ENCODE measurements at regions not wholly inside any gene's neighbourhood (a gene's known extent, or its start where the extent isn't known, plus 50 kb on each side); places are given as distances from the start of the nearest gene placed in this dataset.

GRCh38 chrX:106401965-106402559, 209.7 kb upstream of the RADX start:
- H3K14ac ChIP-seq (ENCODE audit: low read length in 2 of 2) = no peak overlapping the region
- no peak overlapping the region for H3K9ac ChIP-seq (ENCODE audit: low read length)
- peaks cover 0 to 37% of the 10 kb centered on the region in 2 experiments for H3K27me3 ChIP-seq (ENCODE audit: control insufficient read depth in 1 of 2, insufficient read depth in 1 of 2, low read length in 2 of 2)
- no peaks in the 10 kb centered on the region for H3K79me1 ChIP-seq (replicated peaks; ENCODE audit: low read length, poor library complexity, severe bottlenecking)
- H3K23ac ChIP-seq (ENCODE audit: low read length in 2 of 2) = no peak overlapping the region
- H3K4me1 ChIP-seq (ENCODE audit: control insufficient read depth, insufficient read depth, low read depth, low read length) = no peaks in the 10 kb centered on the region
- no peak overlapping the region for H3K27ac ChIP-seq (ENCODE audit: low read length, poor library complexity, severe bottlenecking)
- no peak overlapping the region for H4K91ac ChIP-seq (ENCODE audit: low read length)
- no peaks in the 10 kb centered on the region for H3K9me3 ChIP-seq (ENCODE audit: control insufficient read depth, low read length)
- no peak overlapping the region for H3K4me3 ChIP-seq (ENCODE audit: insufficient read depth in 1 of 2, low read depth in 1 of 2, low read length in 2 of 2)
- no peak overlapping the region for H2BK12ac ChIP-seq (ENCODE audit: low read length in 2 of 2)
- no peak overlapping the region for H2AFZ ChIP-seq (ENCODE audit: low read depth, low read length)
- H4K8ac ChIP-seq (ENCODE audit: low read length) = no peak overlapping the region
- no peak overlapping the region for H2BK120ac ChIP-seq (ENCODE audit: low read depth, low read length)
- DNase-seq = no peak
- H2AK5ac ChIP-seq (ENCODE audit: low read length, severe bottlenecking) = no peak overlapping the region
- H3K18ac ChIP-seq (ENCODE audit: low read depth in 1 of 2, low read length in 2 of 2) = no peak overlapping the region
- H3K4ac ChIP-seq (ENCODE audit: low read depth in 1 of 2, low read length in 2 of 2) = no peak overlapping the region
- H2BK5ac ChIP-seq (ENCODE audit: low read depth, low read length, poor library complexity, severe bottlenecking) = no peak overlapping the region
- no peaks in the 10 kb centered on the region for H3K36me3 ChIP-seq (ENCODE audit: control insufficient read depth in 1 of 2, insufficient read depth in 2 of 2, low read depth in 1 of 2, low read length in 2 of 2)
- no peak overlapping the region for H2BK15ac ChIP-seq (ENCODE audit: low read depth, poor library complexity, severe bottlenecking)
- no peak overlapping the region for H3K4me2 ChIP-seq (ENCODE audit: low read length, poor library complexity, severe bottlenecking)
- WGBS = 73% methylated on average over 1 of the region's 10 CpGs

GRCh38 chrX:106404512-106404911, 207.3 kb upstream of the RADX start:
- Histone ChIP-seq H3K9me3 (ENCODE audit: control insufficient read depth, low read length) (no peaks in the 10 kb centered on the region), H3K18ac (ENCODE audit: low read depth in 1 of 2, low read length in 2 of 2) (no peak overlapping the region), H4K91ac (ENCODE audit: low read length) (no peak overlapping the region), H2BK120ac (ENCODE audit: low read depth, low read length) (no peak overlapping the region), H3K27me3 (ENCODE audit: control insufficient read depth in 1 of 2, insufficient read depth in 1 of 2, low read length in 2 of 2) (peaks cover 0 to 29% of the 10 kb centered on the region in 2 experiments), H2AFZ (ENCODE audit: low read depth, low read length) (no peak overlapping the region), H4K8ac (ENCODE audit: low read length) (no peak overlapping the region), H2BK15ac (ENCODE audit: low read depth, poor library complexity, severe bottlenecking) (no peak overlapping the region), H3K14ac (ENCODE audit: low read length in 2 of 2) (no peak overlapping the region), H3K4me3 (ENCODE audit: insufficient read depth in 1 of 2, low read depth in 1 of 2, low read length in 2 of 2) (no peak overlapping the region), H2AK5ac (ENCODE audit: low read length, severe bottlenecking) (no peak overlapping the region), H3K79me1 (replicated peaks; ENCODE audit: low read length, poor library complexity, severe bottlenecking) (no peaks in the 10 kb centered on the region), H3K27ac (ENCODE audit: low read length, poor library complexity, severe bottlenecking) (no peak overlapping the region), H2BK12ac (ENCODE audit: low read length in 2 of 2) (no peak overlapping the region), H3K36me3 (ENCODE audit: control insufficient read depth in 1 of 2, insufficient read depth in 2 of 2, low read depth in 1 of 2, low read length in 2 of 2) (no peaks in the 10 kb centered on the region), H3K4ac (ENCODE audit: low read depth in 1 of 2, low read length in 2 of 2) (no peak overlapping the region), H3K4me2 (ENCODE audit: low read length, poor library complexity, severe bottlenecking) (no peak overlapping the region), H2BK5ac (ENCODE audit: low read depth, low read length, poor library complexity, severe bottlenecking) (no peak overlapping the region), H3K23ac (ENCODE audit: low read length in 2 of 2) (no peak overlapping the region), H3K9ac (ENCODE audit: low read length) (no peak overlapping the region), H3K4me1 (ENCODE audit: control insufficient read depth, insufficient read depth, low read depth, low read length) (no peaks in the 10 kb centered on the region)
- DNase-seq = no peak
- WGBS = no CpG with 5 or more reads among the region's 1 CpG

DNA sequence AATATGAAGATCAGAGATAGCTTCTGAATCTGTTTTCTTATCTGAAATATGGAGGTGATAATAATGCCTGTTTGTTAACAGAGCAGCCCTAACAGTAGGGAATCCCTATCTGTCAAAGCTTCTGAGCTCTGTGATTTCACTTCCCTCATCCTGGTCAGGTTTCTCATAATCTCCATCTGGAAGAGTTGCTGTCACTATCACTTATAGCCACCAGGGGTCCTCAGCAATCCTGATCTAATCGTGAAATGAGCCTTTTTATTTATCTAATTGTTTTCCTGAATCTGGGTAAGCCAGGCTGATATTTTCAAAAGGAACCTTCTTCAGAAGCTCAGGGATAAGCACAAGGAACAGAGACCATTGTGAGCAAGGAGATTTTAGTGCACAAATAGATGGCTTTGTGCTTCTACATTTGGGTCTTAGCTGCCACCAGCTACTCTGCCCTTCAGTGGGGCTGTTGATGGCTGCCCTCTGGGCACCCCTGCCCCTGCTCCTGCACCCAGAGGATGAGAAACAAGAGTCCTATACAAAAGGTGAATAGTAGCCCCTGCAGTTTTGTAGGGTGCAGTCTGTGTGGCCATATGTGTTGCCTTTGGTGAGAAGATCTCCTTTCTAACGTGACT, 196.4 kb upstream of the RADX start:
- 100% methylated on average over 1 of the region's 2 CpGs for WGBS

GRCh38 chrX:106436691-106437090, 175.1 kb upstream of the RADX start:
- Histone ChIP-seq H2AFZ (ENCODE audit: low read depth, low read length) (no peak overlapping the region), H3K9ac (ENCODE audit: low read length) (no peak overlapping the region), H3K4me3 (ENCODE audit: insufficient read depth in 1 of 2, low read depth in 1 of 2, low read length in 2 of 2) (no peak overlapping the region), H3K79me1 (replicated peaks; ENCODE audit: low read length, poor library complexity, severe bottlenecking) (no peaks in the 10 kb centered on the region), H3K4me2 (ENCODE audit: low read length, poor library complexity, severe bottlenecking) (no peak overlapping the region), H3K4me1 (ENCODE audit: control insufficient read depth, insufficient read depth, low read depth, low read length) (no peaks in the 10 kb centered on the region), H2BK15ac (ENCODE audit: low read depth, poor library complexity, severe bottlenecking) (no peak overlapping the region), H3K27me3 (ENCODE audit: control insufficient read depth in 1 of 2, insufficient read depth in 1 of 2, low read length in 2 of 2) (peaks cover 0 to 43% of the 10 kb centered on the region in 2 experiments), H4K8ac (ENCODE audit: low read length) (no peak overlapping the region), H3K18ac (ENCODE audit: low read depth in 1 of 2, low read length in 2 of 2) (no peak overlapping the region), H2BK12ac (ENCODE audit: low read length in 2 of 2) (no peak overlapping the region), H3K23ac (ENCODE audit: low read length in 2 of 2) (no peak overlapping the region), H3K36me3 (ENCODE audit: control insufficient read depth in 1 of 2, insufficient read depth in 2 of 2, low read depth in 1 of 2, low read length in 2 of 2) (no peaks in the 10 kb centered on the region), H4K91ac (ENCODE audit: low read length) (no peak overlapping the region), H3K27ac (ENCODE audit: low read length, poor library complexity, severe bottlenecking) (no peak overlapping the region), H2AK5ac (ENCODE audit: low read length, severe bottlenecking) (no peak overlapping the region), H2BK120ac (ENCODE audit: low read depth, low read length) (no peak overlapping the region), H3K9me3 (ENCODE audit: control insufficient read depth, low read length) (no peaks in the 10 kb centered on the region), H2BK5ac (ENCODE audit: low read depth, low read length, poor library complexity, severe bottlenecking) (no peak overlapping the region), H3K14ac (ENCODE audit: low read length in 2 of 2) (no peak overlapping the region), H3K4ac (ENCODE audit: low read depth in 1 of 2, low read length in 2 of 2) (no peak overlapping the region)
- WGBS = 62% methylated on average over 2 of the region's 4 CpGs
- DNase-seq = no peak

More for the DNA sequence above, 196.4 kb upstream of the RADX start:
- Histone ChIP-seq H3K27ac (ENCODE audit: low read length, poor library complexity, severe bottlenecking) (no peak overlapping the region), H3K23ac (ENCODE audit: low read length in 2 of 2) (no peak overlapping the region), H4K91ac (ENCODE audit: low read length) (no peak overlapping the region), H3K36me3 (ENCODE audit: control insufficient read depth in 1 of 2, insufficient read depth in 2 of 2, low read depth in 1 of 2, low read length in 2 of 2) (no peaks in the 10 kb centered on the region), H2BK15ac (ENCODE audit: low read depth, poor library complexity, severe bottlenecking) (no peak overlapping the region), H2BK120ac (ENCODE audit: low read depth, low read length) (no peak overlapping the region), H4K8ac (ENCODE audit: low read length) (no peak overlapping the region), H3K4me3 (ENCODE audit: insufficient read depth in 1 of 2, low read depth in 1 of 2, low read length in 2 of 2) (no peak overlapping the region), H3K4me1 (ENCODE audit: control insufficient read depth, insufficient read depth, low read depth, low read length) (no peaks in the 10 kb centered on the region), H3K27me3 (ENCODE audit: control insufficient read depth in 1 of 2, insufficient read depth in 1 of 2, low read length in 2 of 2) (peaks cover 0 to 32% of the 10 kb centered on the region in 2 experiments), H3K4me2 (ENCODE audit: low read length, poor library complexity, severe bottlenecking) (no peak overlapping the region), H3K4ac (ENCODE audit: low read depth in 1 of 2, low read length in 2 of 2) (no peak overlapping the region), H3K14ac (ENCODE audit: low read length in 2 of 2) (no peak overlapping the region), H2BK5ac (ENCODE audit: low read depth, low read length, poor library complexity, severe bottlenecking) (no peak overlapping the region), H3K9ac (ENCODE audit: low read length) (no peak overlapping the region), H3K9me3 (ENCODE audit: control insufficient read depth, low read length) (no peaks in the 10 kb centered on the region), H3K18ac (ENCODE audit: low read depth in 1 of 2, low read length in 2 of 2) (no peak overlapping the region), H2AK5ac (ENCODE audit: low read length, severe bottlenecking) (no peak overlapping the region), H3K79me1 (replicated peaks; ENCODE audit: low read length, poor library complexity, severe bottlenecking) (no peaks in the 10 kb centered on the region), H2AFZ (ENCODE audit: low read depth, low read length) (no peak overlapping the region), H2BK12ac (ENCODE audit: low read length in 2 of 2) (no peak overlapping the region)
- peak; percentile 3 for DNase-seq

Measured in mesenchymal stem cell (in vitro differentiated cells and primary cell).